ENCODE measurements at regions not wholly inside any gene's neighbourhood (a gene's known extent, or its start where the extent isn't known, plus 50 kb on each side); places are given as distances from the start of the nearest gene placed in this dataset.
"Not testable (repeated sequence)": the region's sequence is repeated elsewhere in the genome, so short reads cannot be mapped to it uniquely, and the experiment has no call there.

- DNase-seq, result peak; percentile 60
These were observed 371.7 kb upstream of the GBE1 start for GRCh38 chr3:82133070-82133606.

GRCh38 chr3:82132210-82133069 is 371.0 kb upstream of the GBE1 start:
- DNase-seq, result no peak

- no peak for DNase-seq
These were observed 368.6 kb upstream of the GBE1 start for GRCh38 chr3:82130046-82130445.

GRCh38 chr3:82129221-82129801 is 367.9 kb upstream of the GBE1 start:
- DNase-seq, result no peak

- DNase-seq, result no peak
These were observed 366.8 kb upstream of the GBE1 start for GRCh38 chr3:82128271-82128670.

- no peak for DNase-seq
These were observed 361.3 kb upstream of the GBE1 start for GRCh38 chr3:82122554-82123345.

- DNase-seq, result no peak
These were observed 353.1 kb upstream of the GBE1 start for GRCh38 chr3:82114589-82114988.

GRCh38 chr3:82110721-82111120 is 349.3 kb upstream of the GBE1 start:
- DNase-seq, result not testable (repeated sequence)

GRCh38 chr3:82103241-82103640 is 341.8 kb upstream of the GBE1 start:
- DNase-seq, result no peak

GRCh38 chr3:82100378-82100777 is 338.9 kb upstream of the GBE1 start:
- no peak for DNase-seq

- DNase-seq, result no peak
These were observed 332.2 kb upstream of the GBE1 start for GRCh38 chr3:82093641-82094040.

GRCh38 chr3:82088749-82089148 is 327.3 kb upstream of the GBE1 start:
- no peak for DNase-seq

- no peak for DNase-seq
These were observed 326.5 kb upstream of the GBE1 start for GRCh38 chr3:82087958-82088357.

- DNase-seq, result no peak
These were observed 324.5 kb upstream of the GBE1 start for GRCh38 chr3:82085851-82086475.

- no peak for DNase-seq
These were observed 323.9 kb upstream of the GBE1 start for GRCh38 chr3:82085356-82085755.

GRCh38 chr3:82084824-82085223 is 323.4 kb upstream of the GBE1 start:
- no peak for DNase-seq

- no peak for DNase-seq
These were observed 321.4 kb upstream of the GBE1 start for GRCh38 chr3:82082796-82083195.

GRCh38 chr3:82081351-82081750 is 319.9 kb upstream of the GBE1 start:
- no peak for DNase-seq

GRCh38 chr3:82080792-82081191 is 319.3 kb upstream of the GBE1 start:
- DNase-seq, result no peak

GRCh38 chr3:82080261-82080660 is 318.8 kb upstream of the GBE1 start:
- DNase-seq, result no peak

- DNase-seq, result no peak
These were observed 318.0 kb upstream of the GBE1 start for GRCh38 chr3:82079335-82079890.

- no peak for DNase-seq
These were observed 316.8 kb upstream of the GBE1 start for GRCh38 chr3:82078246-82078645.

- no peak for DNase-seq
These were observed 306.0 kb upstream of the GBE1 start for GRCh38 chr3:82067420-82067819.
